Spleen (tissue), 11 donors: ENCODE measurements at regions not wholly inside any gene's neighbourhood (a gene's known extent, or its start where the extent isn't known, plus 50 kb on each side); places are given as distances from the start of the nearest gene placed in this dataset.
"Not testable (repeated sequence)": the region's sequence is repeated elsewhere in the genome, so short reads cannot be mapped to it uniquely, and the experiment has no call there.

Source experiments
- DNase-seq: peaks from one replicate; pipeline ENCODE4 v3.0.0-alpha.2; 2020
- H3K27ac ChIP-seq, 8 donors: fragments of 200-600 bp; sonication (generic) in 7 of 8; 1 replicate in 4 of 8; 2 replicates in 4 of 8; pipeline versions ENCODE4 v1.5.0 to v1.8.0; 2016 to 2021; ENCODE audit warnings: inconsistent platforms in 4 of 8, mild to moderate bottlenecking in 4 of 8, moderate library complexity in 1 of 8
- H3K27me3 ChIP-seq, 7 donors: fragments of 200-600 bp; sonication (generic) in 6 of 7; replicated peaks in 1 of 7; 1 replicate in 4 of 7; 2 replicates in 3 of 7; pipeline versions ENCODE4 v1.5.0 to v1.8.0; 2016 to 2021; ENCODE audit warnings: inconsistent platforms in 3 of 7, mild to moderate bottlenecking in 1 of 7
- H3K36me3 ChIP-seq, 6 donors: fragments of 200-600 bp; sonication (generic) in 5 of 6; 1 replicate in 4 of 6; 2 replicates in 2 of 6; pipeline versions ENCODE4 v1.5.0 to v1.8.0; 2016 to 2021; ENCODE audit warnings: inconsistent platforms in 2 of 6
- H3K4me1 ChIP-seq, 6 donors: fragments of 200-600 bp; sonication (generic) in 5 of 6; 1 replicate in 3 of 6; 2 replicates in 3 of 6; pipeline versions ENCODE4 v1.5.0 to v1.8.0; 2016 to 2021; ENCODE audit warnings: inconsistent platforms in 3 of 6
- H3K4me3 ChIP-seq, 8 donors: fragments of 200-600 bp; sonication (generic) in 7 of 8; 1 replicate in 4 of 8; 2 replicates in 4 of 8; pipeline versions ENCODE4 v1.5.0 to v1.8.0; 2016 to 2021; ENCODE audit warnings: inconsistent platforms in 4 of 8, mild to moderate bottlenecking in 4 of 8, moderate library complexity in 2 of 8
- H3K9me3 ChIP-seq, 8 donors: fragments of 200-600 bp; sonication (generic) in 7 of 8; 1 replicate in 4 of 8; 2 replicates in 4 of 8; pipeline versions ENCODE4 v1.5.0 to v1.8.0; 2016 to 2021; ENCODE audit warnings: inconsistent platforms in 4 of 8
- POLR2A ChIP-seq, 3 donors: fragments of 450-650 bp; IDR thresholded peaks; one replicate each; pipeline ENCODE4 v1.5.1; 2017; ENCODE audit warnings: antibody characterized with exemption in 3 of 3, mild to moderate bottlenecking in 1 of 3
- POLR2AphosphoS5 ChIP-seq, 3 donors: sonication (generic); formaldehyde crosslinking; IDR thresholded peaks; one replicate each; pipeline ENCODE4 v1.5.1; 2017; ENCODE audit warnings: antibody characterized with exemption in 3 of 3
- WGBS, 5 donors: extraction: QIAGEN DNeasy Blood & Tissue Kit in 3 of 5; methylation state at CpG; one replicate each; pipeline versions ENCODE4 v1.1.5 to v1.1.7; 2013 to 2018; 5-methylcytosine and 5-hydroxymethylcytosine counted together
- intact Hi-C: fragments of 100-400 bp; cut with DNase I; formaldehyde crosslinking; loops from one replicate; pipeline ENCODE4 v1.15.0; 2023; ENCODE audit warnings: low total_unique reads
- TF ChIP-seq, protein P1 (sequence below), 11 experiments: fragments of 200-600 bp in 7 of 11; fragments of 450-650 bp in 4 of 11; sonication (generic) in 4 of 11; IDR thresholded peaks in 8 of 11; conservative IDR thresholded peaks in 3 of 11; 1 replicate in 7 of 11; 2 replicates in 4 of 11; pipeline versions ENCODE4 v1.4.0 to v1.8.0; 2016 to 2021; ENCODE audit warnings: antibody characterized with exemption in 11 of 11, inconsistent platforms in 4 of 11, mild to moderate bottlenecking in 1 of 11
- donor health status: healthy with polysubstance abuse.
- donor health status: DM: no; HTN: no; CAD: no; lungs with moderate emphysema.
- donor health status: DM: no; HTN: no; CAD: no.
- donor health status: Bipolar disorder and iron deficiency.
- donor health status: healthy.
- donor health status: DM: no; HTN: no; CAD: no.
- donor health status: DM: yes; HTN: yes; CAD: no.

DNA sequence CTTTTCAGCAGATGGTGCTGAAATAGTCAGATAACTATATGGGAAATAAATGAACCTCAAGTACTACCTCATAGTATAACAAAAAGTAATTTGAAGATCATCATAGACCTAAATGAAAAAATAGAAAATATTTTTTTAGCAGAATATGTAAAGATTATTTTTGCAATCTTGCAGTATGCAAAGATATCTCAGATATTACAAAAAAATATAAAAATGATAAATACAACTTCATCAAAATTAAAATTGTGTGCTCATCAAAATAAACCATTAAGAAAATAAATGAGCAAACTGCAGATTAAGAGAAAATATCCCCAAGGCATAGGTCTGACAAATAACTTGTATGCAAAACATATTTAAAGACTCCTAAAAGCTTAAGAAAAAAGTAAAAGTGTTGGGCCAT is 83.4 kb upstream of the KCND2 start:
- intact Hi-C loops, result no loop called here
- H3K4me3 ChIP-seq, result no peak overlapping the region
- H3K9me3 ChIP-seq, result peaks cover 0 to 6% (median 0%) of the 10 kb centered on the region in 8 donors
- H3K27ac ChIP-seq, result no peak overlapping the region
- no peaks in the 10 kb centered on the region for H3K4me1 ChIP-seq
- no peak for DNase-seq
- TF ChIP-seq, protein P1, sequence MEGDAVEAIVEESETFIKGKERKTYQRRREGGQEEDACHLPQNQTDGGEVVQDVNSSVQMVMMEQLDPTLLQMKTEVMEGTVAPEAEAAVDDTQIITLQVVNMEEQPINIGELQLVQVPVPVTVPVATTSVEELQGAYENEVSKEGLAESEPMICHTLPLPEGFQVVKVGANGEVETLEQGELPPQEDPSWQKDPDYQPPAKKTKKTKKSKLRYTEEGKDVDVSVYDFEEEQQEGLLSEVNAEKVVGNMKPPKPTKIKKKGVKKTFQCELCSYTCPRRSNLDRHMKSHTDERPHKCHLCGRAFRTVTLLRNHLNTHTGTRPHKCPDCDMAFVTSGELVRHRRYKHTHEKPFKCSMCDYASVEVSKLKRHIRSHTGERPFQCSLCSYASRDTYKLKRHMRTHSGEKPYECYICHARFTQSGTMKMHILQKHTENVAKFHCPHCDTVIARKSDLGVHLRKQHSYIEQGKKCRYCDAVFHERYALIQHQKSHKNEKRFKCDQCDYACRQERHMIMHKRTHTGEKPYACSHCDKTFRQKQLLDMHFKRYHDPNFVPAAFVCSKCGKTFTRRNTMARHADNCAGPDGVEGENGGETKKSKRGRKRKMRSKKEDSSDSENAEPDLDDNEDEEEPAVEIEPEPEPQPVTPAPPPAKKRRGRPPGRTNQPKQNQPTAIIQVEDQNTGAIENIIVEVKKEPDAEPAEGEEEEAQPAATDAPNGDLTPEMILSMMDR (IDR thresholded peaks at IDR 0.05 in 8 of 11, conservative IDR thresholded peaks at IDR 0.05 in 3 of 11), result no peak
- TF ChIP-seq POLR2A (IDR thresholded peaks at IDR 0.05) (no peak), POLR2AphosphoS5 (IDR thresholded peaks at IDR 0.05) (no peak)
- H3K36me3 ChIP-seq, result no peaks in the 10 kb centered on the region
- no peaks in the 10 kb centered on the region for H3K27me3 ChIP-seq

DNA sequence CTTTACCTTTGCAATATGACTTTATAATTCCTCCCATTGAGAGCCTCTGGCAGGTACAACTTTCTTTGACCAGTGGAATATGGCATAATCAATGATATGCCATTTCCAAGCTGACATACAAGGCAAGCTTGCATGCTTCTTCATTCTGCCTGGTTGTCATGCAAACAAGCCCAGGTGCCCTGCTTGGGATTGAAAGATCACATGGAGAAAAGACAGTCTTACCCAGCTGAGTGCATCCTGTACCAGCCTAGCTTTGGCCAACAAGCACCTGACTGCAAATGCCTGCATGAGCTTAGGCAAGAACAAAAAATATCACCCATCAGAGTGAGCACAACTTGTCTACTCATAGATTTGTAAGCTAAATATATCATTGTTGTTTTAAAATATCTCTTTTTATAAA is 82.9 kb upstream of the KCND2 start:
- Histone ChIP-seq H3K9me3 (peaks cover 0 to 11% (median 0%) of the 10 kb centered on the region in 8 donors), H3K4me3 (no peak overlapping the region), H3K4me1 (no peaks in the 10 kb centered on the region), H3K27me3 (no peaks in the 10 kb centered on the region), H3K36me3 (no peaks in the 10 kb centered on the region), H3K27ac (no peak overlapping the region)
- no peak for DNase-seq
- intact Hi-C loops, result no loop called here
- TF ChIP-seq, protein P1 (IDR thresholded peaks at IDR 0.05 in 8 of 11, conservative IDR thresholded peaks at IDR 0.05 in 3 of 11), result no peak
- no peak for TF ChIP-seq POLR2A (IDR thresholded peaks at IDR 0.05)
- TF ChIP-seq POLR2AphosphoS5 (IDR thresholded peaks at IDR 0.05), result no peak

DNA sequence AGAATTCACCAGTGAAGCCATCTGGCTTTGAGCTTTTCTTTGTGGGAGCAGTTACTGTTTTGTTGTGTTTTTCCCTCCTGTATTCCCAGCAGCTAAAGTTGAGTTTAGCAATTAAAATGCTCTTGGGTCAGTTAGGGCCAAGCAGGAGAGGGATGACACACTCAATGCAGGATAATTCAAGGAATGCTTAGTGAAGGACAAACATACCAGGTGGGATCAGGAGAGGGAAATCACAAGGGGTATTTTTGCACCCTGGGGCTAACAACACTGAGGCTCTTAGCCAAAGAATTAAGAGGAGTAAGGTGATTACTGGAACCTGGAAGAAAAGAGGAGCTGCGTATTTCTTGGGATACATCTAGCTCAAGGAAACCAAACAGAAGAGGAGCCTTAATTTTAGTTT is 82.4 kb upstream of the KCND2 start:
- Histone ChIP-seq H3K27me3 (no peaks in the 10 kb centered on the region), H3K4me1 (no peaks in the 10 kb centered on the region), H3K36me3 (no peaks in the 10 kb centered on the region), H3K4me3 (no peak overlapping the region), H3K27ac (no peak overlapping the region), H3K9me3 (peaks cover 0 to 13% (median 0%) of the 10 kb centered on the region in 8 donors)
- intact Hi-C loops, result no loop called here
- TF ChIP-seq, protein P1 (IDR thresholded peaks at IDR 0.05 in 8 of 11, conservative IDR thresholded peaks at IDR 0.05 in 3 of 11), result no peak
- no peak for TF ChIP-seq POLR2A (IDR thresholded peaks at IDR 0.05)
- TF ChIP-seq POLR2AphosphoS5 (IDR thresholded peaks at IDR 0.05), result no peak
- WGBS, 5 donors, result 72 to 86% (median 78%) methylated on average over 1 of the region's 1 CpG
- no peak for DNase-seq

DNA sequence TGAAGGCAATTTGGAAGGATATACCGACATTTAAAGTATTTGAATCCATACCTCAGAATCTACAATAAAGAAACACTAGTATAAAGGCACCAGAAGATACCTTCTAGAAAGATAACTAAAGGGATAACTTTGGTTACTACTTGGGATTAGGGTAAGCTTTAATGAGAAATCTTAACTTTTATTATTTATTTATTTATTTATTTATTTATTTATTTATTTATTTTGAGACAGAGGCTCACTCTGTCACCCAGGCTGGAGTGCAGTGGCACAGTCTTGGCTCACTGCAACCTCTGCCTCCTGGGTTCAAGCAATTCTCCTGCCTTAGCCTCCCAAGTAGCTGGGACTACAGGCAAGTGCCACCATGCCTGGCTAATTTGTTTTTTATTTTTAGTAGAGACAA is 81.6 kb upstream of the KCND2 start:
- H3K36me3 ChIP-seq, H3K27me3 ChIP-seq, intact Hi-C loops, H3K27ac ChIP-seq, DNase-seq, H3K4me1 ChIP-seq, H3K4me3 ChIP-seq: not testable (repeated sequence)
- 70 to 89% (median 79%) methylated on average over 1 of the region's 1 CpG for WGBS, 5 donors
- H3K9me3 ChIP-seq, result peaks cover 0 to 13% (median 0%) of the 10 kb centered on the region in 8 donors

DNA sequence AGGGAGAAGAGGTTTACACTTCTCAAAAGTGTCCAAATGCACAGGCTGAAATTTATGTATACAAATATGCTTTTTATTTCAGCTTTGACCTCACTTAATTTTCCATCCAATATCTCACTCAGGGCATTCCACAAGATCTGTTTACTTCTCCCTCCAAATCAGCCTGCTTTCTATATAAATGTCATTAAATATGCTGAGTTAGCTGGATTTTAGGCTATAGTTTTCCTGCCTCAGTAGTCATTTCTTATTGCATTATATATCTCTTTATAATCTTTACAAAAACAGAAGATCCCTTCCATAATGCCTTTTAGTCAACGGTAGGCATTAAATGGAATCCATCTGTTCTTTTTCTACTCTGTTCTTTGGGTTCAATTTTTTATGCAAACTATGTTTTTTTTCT is 71.7 kb upstream of the KCND2 start:
- intact Hi-C loops, result no loop called here
- no peak for DNase-seq
- Histone ChIP-seq H3K4me1 (no peaks in the 10 kb centered on the region), H3K36me3 (no peaks in the 10 kb centered on the region), H3K27ac (no peak overlapping the region), H3K27me3 (no peaks in the 10 kb centered on the region), H3K4me3 (no peak overlapping the region), H3K9me3 (no peaks in the 10 kb centered on the region)
- TF ChIP-seq POLR2A (IDR thresholded peaks at IDR 0.05) (no peak), POLR2AphosphoS5 (IDR thresholded peaks at IDR 0.05) (no peak)
- TF ChIP-seq, protein P1 (IDR thresholded peaks at IDR 0.05 in 8 of 11, conservative IDR thresholded peaks at IDR 0.05 in 3 of 11), result no peak
- 67 to 83% (median 74%) methylated on average over 1 of the region's 1 CpG for WGBS, 5 donors
